H1 (cell line): ENCODE measurements at regions not wholly inside any gene's neighbourhood (a gene's known extent, or its start where the extent isn't known, plus 50 kb on each side); places are given as distances from the start of the nearest gene placed in this dataset.

Experiments
- CTCF ChIA-PET: fragments of 300-600 bp; sonication (Branson Sonifier 250); formaldehyde crosslinking; loops from one replicate; lab custom pipeline; 2021; ENCODE audit not compliant: partially characterized antibody; lab: Charles Lee
- POLR2A ChIA-PET: fragments of 300-600 bp; sonication (Branson Sonifier 250); formaldehyde crosslinking; loops from one replicate; lab custom pipeline; 2021; ENCODE audit warnings: inconsistent platforms; ENCODE audit not compliant: partially characterized antibody; lab: Charles Lee
- DNase-seq, 2 experiments: peaks; one replicate each; pipeline versions ENCODE4 v3.0.0 to v3.0.0-alpha.2; 2010 to 2022; ENCODE audit warnings: low spot score in 2 of 2, low read depth in 1 of 2, mixed read lengths in 1 of 2
- FAIRE-seq: peaks from 2 replicates; lab custom pipeline; 2011; peaks lifted over from hg19 to GRCh38; lab: Jason Lieb, UNC
- H2AFZ ChIP-seq: 2 replicates; pipeline ENCODE4 v1.8.1; 2012; ENCODE audit warnings: low read length, inconsistent platforms
- H2AK5ac ChIP-seq: 2 replicates; pipeline ENCODE4 v1.6.1; 2013; ENCODE audit warnings: low read depth, low read length
- H2BK120ac ChIP-seq: replicated peaks from 2 replicates; pipeline ENCODE3; 2013; ENCODE audit warnings: low read depth, low read length, inconsistent platforms
- H2BK12ac ChIP-seq: 2 replicates; pipeline ENCODE4 v1.6.1; 2013; ENCODE audit warnings: low read depth, low read length
- H2BK15ac ChIP-seq: 2 replicates; pipeline ENCODE4 v1.6.1; 2013; ENCODE audit warnings: low read length
- H2BK20ac ChIP-seq: 2 replicates; pipeline ENCODE4 v1.6.1; 2013; ENCODE audit warnings: low read length
- H2BK5ac ChIP-seq: 2 replicates; pipeline ENCODE4 v1.6.1; 2013; ENCODE audit warnings: low read depth, low read length
- H3K14ac ChIP-seq: 2 replicates; pipeline ENCODE4 v1.6.1; 2013; ENCODE audit warnings: inconsistent platforms; ENCODE audit not compliant: insufficient read length
- H3K18ac ChIP-seq: 2 replicates; pipeline ENCODE4 v1.6.1; 2013; ENCODE audit warnings: low read length; ENCODE audit errors: extremely low read depth
- H3K23ac ChIP-seq: 2 replicates; pipeline ENCODE4 v1.6.1; 2013; ENCODE audit warnings: inconsistent platforms; ENCODE audit not compliant: insufficient read length
- H3K23me2 ChIP-seq: 2 replicates; pipeline ENCODE4 v1.6.1; 2013; ENCODE audit warnings: low read depth, low read length
- H3K27ac ChIP-seq: 2 replicates; pipeline ENCODE4 v1.6.1; 2011; ENCODE audit warnings: low read depth, low read length, inconsistent platforms
- H3K27me3 ChIP-seq, 4 experiments: replicated peaks in 1 of 4; 1 replicate in 1 of 4; 2 replicates in 3 of 4; pipeline versions ENCODE4 v1.6.1 to v1.8.1; 2011 to 2013; ENCODE audit warnings: low read length in 3 of 4, mild to moderate bottlenecking in 3 of 4, inconsistent platforms in 2 of 4, mixed read lengths in 2 of 4, moderate library complexity in 1 of 4; ENCODE audit not compliant: control insufficient read depth in 3 of 4, insufficient read depth in 3 of 4; ENCODE audit errors: extremely low read depth in 1 of 4
- H3K36me3 ChIP-seq, 4 experiments: 2 replicates each; pipeline versions ENCODE4 v1.6.1 to v1.8.1; 2011 to 2013; ENCODE audit warnings: mild to moderate bottlenecking in 4 of 4, low read length in 3 of 4, moderate library complexity in 2 of 4, control low read depth in 1 of 4, inconsistent platforms in 1 of 4; ENCODE audit not compliant: insufficient read depth in 4 of 4, control insufficient read depth in 2 of 4
- H3K4ac ChIP-seq: replicated peaks from 2 replicates; pipeline ENCODE3; 2013; ENCODE audit warnings: low read length, low read depth, mixed read lengths, inconsistent platforms; ENCODE audit not compliant: insufficient read length
- H3K4me1 ChIP-seq, 4 experiments: replicated peaks in 1 of 4; 1 replicate in 1 of 4; 2 replicates in 3 of 4; pipeline versions ENCODE4 v1.6.1 to v1.8.1; 2011 to 2013; ENCODE audit warnings: low read length in 3 of 4, inconsistent platforms in 2 of 4, mixed read lengths in 1 of 4; ENCODE audit not compliant: insufficient read depth in 4 of 4, control insufficient read depth in 3 of 4
- H3K4me2 ChIP-seq, 2 experiments: 2 replicates each; pipeline versions ENCODE4 v1.6.1 to v1.8.1; 2011 to 2013; ENCODE audit warnings: low read depth in 2 of 2, low read length in 2 of 2, control low read depth in 1 of 2, inconsistent platforms in 1 of 2, mild to moderate bottlenecking in 1 of 2; ENCODE audit not compliant: insufficient read depth in 1 of 2
- H3K4me3 ChIP-seq, 4 experiments: fragments of 200-600, 300-600 bp in 1 of 4; sonication (generic), shearing (Covaris generic), sonication (Bioruptor Twin) in 1 of 4; 2 replicates each; pipeline versions ENCODE4 v1.5.1 to v1.8.1; 2011 to 2016; ENCODE audit warnings: low read length in 4 of 4, low read depth in 3 of 4, control low read depth in 2 of 4, inconsistent platforms in 2 of 4, mild to moderate bottlenecking in 2 of 4, mixed read lengths in 1 of 4, moderate library complexity in 1 of 4; ENCODE audit not compliant: insufficient read depth in 2 of 4; ENCODE audit errors: extremely low read depth in 1 of 4
- H3K56ac ChIP-seq: replicated peaks from 2 replicates; pipeline ENCODE3; 2013; ENCODE audit warnings: low read depth, mild to moderate bottlenecking, mixed read lengths, low read length, inconsistent platforms; ENCODE audit not compliant: insufficient read length
- H3K79me1 ChIP-seq: 2 replicates; pipeline ENCODE4 v1.6.1; 2013; ENCODE audit warnings: low read depth, low read length, control low read depth
- H3K79me2 ChIP-seq, 2 experiments: 2 replicates each; pipeline versions ENCODE4 v1.6.1 to v1.8.1; 2012 to 2013; ENCODE audit warnings: low read length in 2 of 2, mild to moderate bottlenecking in 2 of 2, inconsistent platforms in 1 of 2; ENCODE audit not compliant: insufficient read depth in 2 of 2, control insufficient read depth in 1 of 2
- H3K9ac ChIP-seq, 4 experiments: replicated peaks in 1 of 4; 1 replicate in 1 of 4; 2 replicates in 3 of 4; pipeline versions ENCODE4 v1.6.1 to v1.8.1; 2011 to 2013; ENCODE audit warnings: low read depth in 3 of 4, low read length in 3 of 4, control low read depth in 2 of 4, mild to moderate bottlenecking in 2 of 4, moderate library complexity in 2 of 4, inconsistent platforms in 1 of 4; ENCODE audit errors: extremely low read depth in 1 of 4
- H3K9me3 ChIP-seq, 2 experiments: 2 replicates each; pipeline versions ENCODE4 v1.6.1 to v1.8.1; 2012 to 2013; ENCODE audit warnings: mild to moderate bottlenecking in 2 of 2, moderate library complexity in 2 of 2, control low read depth in 1 of 2, inconsistent platforms in 1 of 2, low read depth in 1 of 2, low read length in 1 of 2, mixed read lengths in 1 of 2; ENCODE audit not compliant: insufficient read depth in 2 of 2
- H4K20me1 ChIP-seq, 2 experiments: replicated peaks in 1 of 2; 2 replicates each; pipeline versions ENCODE3 to v1.8.1; 2011 to 2013; ENCODE audit warnings: inconsistent platforms in 2 of 2, low read length in 2 of 2, mild to moderate bottlenecking in 1 of 2; ENCODE audit not compliant: insufficient read depth in 2 of 2, control insufficient read depth in 1 of 2
- H4K5ac ChIP-seq: 2 replicates; pipeline ENCODE4 v1.6.1; 2013; ENCODE audit warnings: low read length, low read depth, mixed read lengths, inconsistent platforms; ENCODE audit not compliant: insufficient read length
- H4K8ac ChIP-seq: 2 replicates; pipeline ENCODE4 v1.8.0; 2013; ENCODE audit warnings: mild to moderate bottlenecking, moderate library complexity, low read length, inconsistent platforms; ENCODE audit not compliant: insufficient read depth; ENCODE audit errors: extremely low read depth
- H4K91ac ChIP-seq: replicated peaks from 2 replicates; pipeline ENCODE3; 2013; ENCODE audit warnings: low read length, mixed read lengths, inconsistent platforms; ENCODE audit not compliant: insufficient read length
- NANOG ChIP-seq: IDR thresholded peaks from 2 replicates; pipeline ENCODE4 v1.6.1; 2011; ENCODE audit warnings: low read length, low read depth, mild to moderate bottlenecking, inconsistent platforms; ENCODE audit not compliant: insufficient read depth, poor library complexity, severe bottlenecking
- WGBS, 2 experiments: shearing (Covaris generic) in 1 of 2; methylation state at CpG; one replicate each; pipeline versions ENCODE4 v1.1.6 to v1.1.7; 2013 to 2015; ENCODE audit warnings: low lambda C conversion rate in 2 of 2, mixed read lengths in 2 of 2, inconsistent platforms in 1 of 2, low coverage in 1 of 2, missing lambda C conversion rate in 1 of 2; ENCODE audit not compliant: insufficient replicate concordance in 2 of 2, insufficient coverage in 1 of 2, insufficient read length in 1 of 2; ENCODE audit errors: extremely low coverage in 1 of 2, missing lambda C conversion rate in 1 of 2; 5-methylcytosine and 5-hydroxymethylcytosine counted together

GRCh38 chr1:30612536-30613065 is 110.8 kb downstream of the MATN1 start:
- H3K36me3 ChIP-seq, result no peaks in the 10 kb centered on the region
- no peak for DNase-seq
- H3K14ac ChIP-seq, result no peak overlapping the region
- H4K5ac ChIP-seq, result no peak overlapping the region
- H4K20me1 ChIP-seq, result no peaks in the 10 kb centered on the region
- H2AK5ac ChIP-seq, result no peak overlapping the region
- H3K18ac ChIP-seq, result no peak overlapping the region
- H2BK120ac ChIP-seq, result no peak overlapping the region
- H2BK15ac ChIP-seq, result no peak overlapping the region
- no peak overlapping the region for H3K4ac ChIP-seq
- TF ChIP-seq NANOG, result no peak
- H3K79me1 ChIP-seq, result no peaks in the 10 kb centered on the region
- ChIA-PET POLR2A (no interaction called here), CTCF (interaction anchor here (0.7 to 1.9 kb wide), 7 partner anchors 11 to 209 kb away, joined by 3 to 6 read pairs (median 4); no protein-coding TSS in a partner anchor)
- H3K4me2 ChIP-seq, result no peak overlapping the region
- H3K9ac ChIP-seq, result no peak overlapping the region
- H3K23ac ChIP-seq, result no peak overlapping the region
- no peak for FAIRE-seq
- H2AFZ ChIP-seq, result no peak overlapping the region
- H3K23me2 ChIP-seq, result no peaks in the 10 kb centered on the region
- no peak overlapping the region for H3K4me3 ChIP-seq
- no peak overlapping the region for H4K91ac ChIP-seq
- WGBS, 2 experiments, result 82% methylated on average over 1 of the region's 1 CpG; no CpG with 5 or more reads in 1 of the 2 experiments
- no peak overlapping the region for H2BK5ac ChIP-seq
- no peaks in the 10 kb centered on the region for H3K9me3 ChIP-seq
- H2BK12ac ChIP-seq, result no peak overlapping the region
- H4K8ac ChIP-seq, result no peak overlapping the region
- no peak overlapping the region for H2BK20ac ChIP-seq
- H3K79me2 ChIP-seq, result no peaks in the 10 kb centered on the region
- no peaks in the 10 kb centered on the region for H3K27me3 ChIP-seq
- no peak overlapping the region for H3K56ac ChIP-seq
- no peak overlapping the region for H3K27ac ChIP-seq
- no peaks in the 10 kb centered on the region for H3K4me1 ChIP-seq
